Loucy (cell line): ENCODE measurements at regions not wholly inside any gene's neighbourhood (a gene's known extent, or its start where the extent isn't known, plus 50 kb on each side); places are given as distances from the start of the nearest gene placed in this dataset.

ENCODE experiments used
- H2AFZ ChIP-seq: fragments of 200-600 bp; sonication (generic); 2 replicates; pipeline ENCODE4 v1.6.0; 2016; ENCODE audit warnings: antibody characterized with exemption, mild to moderate bottlenecking, low read length, moderate library complexity
- H3F3A ChIP-seq: fragments of 200-600 bp; 2 replicates; pipeline ENCODE4 v1.6.0; 2016; ENCODE audit warnings: antibody characterized with exemption, low read depth, mild to moderate bottlenecking
- H3K27me3 ChIP-seq: fragments of 200-600 bp; sonication (generic); 2 replicates; pipeline ENCODE4 v1.6.1; 2014; ENCODE audit warnings: low read length, mild to moderate bottlenecking; ENCODE audit not compliant: insufficient read depth, poor library complexity, severe bottlenecking
- H3K36me3 ChIP-seq: fragments of 200-600 bp; sonication (generic); 2 replicates; pipeline ENCODE4 v1.6.1; 2016; ENCODE audit warnings: low read length; ENCODE audit not compliant: insufficient read depth
- H3K4me1 ChIP-seq: fragments of 200-600 bp; sonication (generic); 2 replicates; pipeline ENCODE4 v1.5.1; 2014; ENCODE audit warnings: low read length, mild to moderate bottlenecking; ENCODE audit not compliant: insufficient read depth, poor library complexity, severe bottlenecking
- H3K4me2 ChIP-seq: fragments of 200-600 bp; sonication (generic); 2 replicates; pipeline ENCODE4 v1.6.0; 2014; ENCODE audit warnings: antibody characterized with exemption, low read length, low read depth, mild to moderate bottlenecking; ENCODE audit not compliant: poor library complexity, severe bottlenecking
- H3K4me3 ChIP-seq: fragments of 200-600 bp; sonication (generic); 2 replicates; pipeline ENCODE4 v1.5.1; 2014; ENCODE audit warnings: low read length, mild to moderate bottlenecking, mixed read lengths; ENCODE audit not compliant: poor library complexity, severe bottlenecking
- H3K79me2 ChIP-seq: fragments of 200-600 bp; sonication (generic); 2 replicates; pipeline ENCODE4 v1.6.1; 2014; ENCODE audit warnings: low read length; ENCODE audit not compliant: insufficient read depth
- H3K9ac ChIP-seq: fragments of 200-600 bp; sonication (generic); 2 replicates; pipeline ENCODE4 v1.6.0; 2014; ENCODE audit warnings: mild to moderate bottlenecking, low read depth, low read length, moderate library complexity; ENCODE audit not compliant: poor library complexity, severe bottlenecking
- H3K9me2 ChIP-seq: fragments of 200-600 bp; sonication (generic); replicated peaks from 2 replicates; pipeline ENCODE4 v1.6.1; 2016; ENCODE audit warnings: low read depth, low read length, mixed read lengths
- H3K9me3 ChIP-seq: fragments of 200-600 bp; sonication (generic); 2 replicates; pipeline ENCODE4 v1.6.1; 2014; ENCODE audit warnings: mild to moderate bottlenecking, antibody characterized with exemption, low read length, low read depth; ENCODE audit not compliant: insufficient read depth
- H4K20me1 ChIP-seq: fragments of 200-600 bp; sonication (generic); 2 replicates; pipeline ENCODE4 v1.6.0; 2014; ENCODE audit warnings: antibody characterized with exemption, low read length, mild to moderate bottlenecking; ENCODE audit not compliant: insufficient read depth, poor library complexity, severe bottlenecking
- CTCF ChIP-seq: fragments of 200-600 bp; sonication (generic); conservative IDR thresholded peaks from 2 replicates; pipeline ENCODE4 v1.5.1; 2014; ENCODE audit warnings: mild to moderate bottlenecking, antibody characterized with exemption, low read length
- EZH2phosphoT487 ChIP-seq: fragments of 200-600 bp; IDR thresholded peaks from 2 replicates; pipeline ENCODE4 v1.6.1; 2018; ENCODE audit warnings: antibody characterized with exemption, mild to moderate bottlenecking, moderate library complexity, borderline replicate concordance

GRCh38 chr2:145736871-145737270, 1217.0 kb upstream of the ZEB2 start:
- Histone ChIP-seq H3K79me2 (no peaks in the 10 kb centered on the region), H4K20me1 (no peaks in the 10 kb centered on the region), H3K4me1 (no peaks in the 10 kb centered on the region), H3K27me3 (no peaks in the 10 kb centered on the region), H2AFZ (no peak overlapping the region), H3K9me3 (no peaks in the 10 kb centered on the region), H3K9me2 (no peaks in the 10 kb centered on the region), H3K4me3 (no peak overlapping the region), H3K9ac (no peak overlapping the region), H3K36me3 (no peaks in the 10 kb centered on the region), H3K4me2 (no peak overlapping the region), H3F3A (no peaks in the 10 kb centered on the region)
- no peak for TF ChIP-seq CTCF
- no peak for TF ChIP-seq EZH2phosphoT487

GRCh38 chr2:145731467-145731866, 1211.5 kb upstream of the ZEB2 start:
- no peaks in the 10 kb centered on the region for H3F3A ChIP-seq
- H4K20me1 ChIP-seq: no peaks in the 10 kb centered on the region
- H3K9ac ChIP-seq: no peak overlapping the region
- H3K4me1 ChIP-seq: no peaks in the 10 kb centered on the region
- H3K9me3 ChIP-seq: no peaks in the 10 kb centered on the region
- H3K4me3 ChIP-seq: no peak overlapping the region
- H3K9me2 ChIP-seq: no peaks in the 10 kb centered on the region
- H3K79me2 ChIP-seq: no peaks in the 10 kb centered on the region
- H3K27me3 ChIP-seq: no peaks in the 10 kb centered on the region
- TF ChIP-seq EZH2phosphoT487: no peak
- no peak for TF ChIP-seq CTCF
- no peak overlapping the region for H3K4me2 ChIP-seq
- H2AFZ ChIP-seq: no peak overlapping the region
- no peaks in the 10 kb centered on the region for H3K36me3 ChIP-seq

- Histone ChIP-seq H3K4me1 (no peaks in the 10 kb centered on the region), H3K4me2 (no peak overlapping the region), H3K27me3 (no peaks in the 10 kb centered on the region), H3K4me3 (no peak overlapping the region), H2AFZ (no peak overlapping the region), H3K36me3 (no peaks in the 10 kb centered on the region), H3K79me2 (no peaks in the 10 kb centered on the region), H3K9me2 (no peaks in the 10 kb centered on the region), H4K20me1 (no peaks in the 10 kb centered on the region), H3K9me3 (no peaks in the 10 kb centered on the region), H3K9ac (no peak overlapping the region), H3F3A (no peaks in the 10 kb centered on the region)
- TF ChIP-seq EZH2phosphoT487: no peak
- no peak for TF ChIP-seq CTCF
Observed at GRCh38 chr2:145729993-145730770, 1210.3 kb upstream of the ZEB2 start.
